ENCODE measurements at regions not wholly inside any gene's neighbourhood (a gene's known extent, or its start where the extent isn't known, plus 50 kb on each side); places are given as distances from the start of the nearest gene placed in this dataset.
"Not testable (repeated sequence)": the region's sequence is repeated elsewhere in the genome, so short reads cannot be mapped to it uniquely, and the experiment has no call there.

- DNase-seq, result no peak
Observed at GRCh38 chr16:65745201-65745708, 621.2 kb upstream of the CDH5 start.

GRCh38 chr16:65744401-65744800 is 622.1 kb upstream of the CDH5 start:
- no peak for DNase-seq

GRCh38 chr16:65743558-65743957 is 621.7 kb upstream of the CDH11 start:
- DNase-seq, result no peak

GRCh38 chr16:65740711-65741110 is 618.8 kb upstream of the CDH11 start:
- DNase-seq, result no peak

GRCh38 chr16:65739518-65739917 is 617.7 kb upstream of the CDH11 start:
- DNase-seq, result peak; percentile 2 to 4

GRCh38 chr16:65737831-65738230 is 616.0 kb upstream of the CDH11 start:
- DNase-seq, result no peak

GRCh38 chr16:65735615-65736014 is 613.8 kb upstream of the CDH11 start:
- DNase-seq, result not testable (repeated sequence)

- no peak for DNase-seq
Observed at GRCh38 chr16:65733721-65734120, 611.9 kb upstream of the CDH11 start.

GRCh38 chr16:65731833-65732232 is 610.0 kb upstream of the CDH11 start:
- no peak for DNase-seq

GRCh38 chr16:65728652-65729051 is 606.8 kb upstream of the CDH11 start:
- DNase-seq, result no peak

- no peak for DNase-seq
Observed at GRCh38 chr16:65728167-65728566, 606.3 kb upstream of the CDH11 start.

- no peak for DNase-seq
Observed at GRCh38 chr16:65727534-65728137, 605.8 kb upstream of the CDH11 start.

- DNase-seq, result peak in 1 of 2 donors; percentile 7
Observed at GRCh38 chr16:65725156-65725845, 603.4 kb upstream of the CDH11 start.

- DNase-seq, result no peak
Observed at GRCh38 chr16:65722429-65722828, 600.6 kb upstream of the CDH11 start.

GRCh38 chr16:65717846-65718245 is 596.0 kb upstream of the CDH11 start:
- DNase-seq, result no peak

GRCh38 chr16:65716737-65717700 is 595.2 kb upstream of the CDH11 start:
- no peak for DNase-seq

GRCh38 chr16:65713181-65713808 is 591.4 kb upstream of the CDH11 start:
- no peak for DNase-seq

- no peak for DNase-seq
Observed at GRCh38 chr16:65710107-65710506, 588.2 kb upstream of the CDH11 start.

- DNase-seq, result no peak
Observed at GRCh38 chr16:65704866-65705265, 583.0 kb upstream of the CDH11 start.

GRCh38 chr16:65702707-65703402 is 581.0 kb upstream of the CDH11 start:
- no peak for DNase-seq

- DNase-seq, result no peak
Observed at GRCh38 chr16:65700596-65700995, 578.7 kb upstream of the CDH11 start.

GRCh38 chr16:65698791-65699321 is 577.0 kb upstream of the CDH11 start:
- DNase-seq, result no peak
